OCI-LY7 (cell line): ENCODE measurements at regions not wholly inside any gene's neighbourhood (a gene's known extent, or its start where the extent isn't known, plus 50 kb on each side); places are given as distances from the start of the nearest gene placed in this dataset.

Experiments used
- BruUV-seq: library from RNA; stranded (reverse); fragments of 400-500 nt; replicated peaks from 2 replicates; lab custom pipeline; 2021; lab: Mats Ljungman, UMichigan
- CTCF ChIA-PET: fragments of 300-600 bp; sonication (Branson Sonifier 250); formaldehyde crosslinking; loops from one replicate; lab custom pipeline; 2022; ENCODE audit warnings: antibody characterized with exemption; ENCODE audit not compliant: unreplicated experiment; lab: Charles Lee
- POLR2A ChIA-PET: fragments of 300-600 bp; sonication (Branson Sonifier 250); formaldehyde crosslinking; loops from one replicate; lab custom pipeline; 2022; ENCODE audit warnings: antibody characterized with exemption; lab: Charles Lee
- DNase-seq: peaks from one replicate; pipeline ENCODE4 v3.0.0-alpha.2; 2015; ENCODE audit warnings: low spot score
- H2AFZ ChIP-seq: fragments of 200-600 bp; sonication (generic), shearing (Covaris generic); 2 replicates; pipeline ENCODE4 v1.6.1; 2014; ENCODE audit warnings: mild to moderate bottlenecking, antibody characterized with exemption, low read length, moderate library complexity
- H3K27ac ChIP-seq: fragments of 200-600 bp; sonication (generic); 2 replicates; pipeline ENCODE4 v1.5.1; 2014; ENCODE audit warnings: mixed run types, low read depth, mild to moderate bottlenecking, moderate library complexity, low read length, inconsistent platforms; ENCODE audit not compliant: poor library complexity, severe bottlenecking
- H3K36me3 ChIP-seq: fragments of 200-600 bp; sonication (generic); 2 replicates; pipeline ENCODE4 v1.6.1; 2014; ENCODE audit warnings: mild to moderate bottlenecking, antibody characterized with exemption, low read length, moderate library complexity, mixed read lengths; ENCODE audit not compliant: insufficient read depth
- H3K4me1 ChIP-seq: fragments of 200-600 bp; sonication (generic); 2 replicates; pipeline ENCODE4 v1.5.1; 2014; ENCODE audit warnings: mild to moderate bottlenecking, low read length; ENCODE audit not compliant: insufficient read depth, poor library complexity, severe bottlenecking
- H3K4me2 ChIP-seq: fragments of 200-600 bp; sonication (generic); 2 replicates; pipeline ENCODE4 v1.6.1; 2014; ENCODE audit warnings: mild to moderate bottlenecking, low read length
- H3K4me3 ChIP-seq: fragments of 200-600 bp; sonication (generic); 2 replicates; pipeline ENCODE4 v1.5.1; 2014; ENCODE audit warnings: mild to moderate bottlenecking, low read depth, low read length; ENCODE audit not compliant: poor library complexity, severe bottlenecking
- H3K79me2 ChIP-seq: fragments of 200-600 bp; sonication (generic); 2 replicates; pipeline ENCODE4 v1.6.1; 2016; ENCODE audit warnings: low read depth, mild to moderate bottlenecking, low read length, moderate library complexity, mixed read lengths; ENCODE audit not compliant: insufficient read depth
- H3K9me2 ChIP-seq: fragments of 200-600 bp; sonication (generic); 2 replicates; pipeline ENCODE4 v1.6.1; 2016; ENCODE audit warnings: mild to moderate bottlenecking, low read length, mixed read lengths; ENCODE audit not compliant: insufficient read depth
- H3K9me3 ChIP-seq: fragments of 200-600 bp; sonication (generic); 2 replicates; pipeline ENCODE4 v1.6.1; 2014; ENCODE audit warnings: mild to moderate bottlenecking, mixed run types, low read length, mixed read lengths
- H4K20me1 ChIP-seq: fragments of 200-600 bp; sonication (generic); 2 replicates; pipeline ENCODE4 v1.6.1; 2014; ENCODE audit warnings: mild to moderate bottlenecking, antibody characterized with exemption, low read length, moderate library complexity, mixed read lengths; ENCODE audit not compliant: insufficient read depth
- EZH2phosphoT487 ChIP-seq: fragments of 200-600 bp; sonication (generic); IDR thresholded peaks from 2 replicates; pipeline ENCODE4 v1.6.1; 2018; ENCODE audit warnings: low read depth, borderline replicate concordance, mild to moderate bottlenecking, mixed run types, antibody characterized with exemption, low read length, moderate library complexity, mixed read lengths
- intact Hi-C: fragments of 100-400 bp; cut with micrococcal nuclease; formaldehyde crosslinking; loops from one replicate; pipeline ENCODE4 v1.10.0; 2022; ENCODE audit not compliant: unreplicated experiment
- TF ChIP-seq, protein P1 (sequence below): fragments of 200-600 bp; sonication (generic); conservative IDR thresholded peaks from 2 replicates; pipeline ENCODE4 v1.5.1; 2014; ENCODE audit warnings: mild to moderate bottlenecking, antibody characterized with exemption, low read length, moderate library complexity, mixed read lengths

- ChIA-PET CTCF (no interaction called here), POLR2A (interaction anchor here (0.6 to 1.1 kb wide), 5 partner anchors 42 to 1827 kb away, joined by 3 to 4 read pairs (median 3); no protein-coding TSS in a partner anchor)
Observed at GRCh38 chr13:72571191-72571590, 156.2 kb downstream of the MZT1 start.

DNA sequence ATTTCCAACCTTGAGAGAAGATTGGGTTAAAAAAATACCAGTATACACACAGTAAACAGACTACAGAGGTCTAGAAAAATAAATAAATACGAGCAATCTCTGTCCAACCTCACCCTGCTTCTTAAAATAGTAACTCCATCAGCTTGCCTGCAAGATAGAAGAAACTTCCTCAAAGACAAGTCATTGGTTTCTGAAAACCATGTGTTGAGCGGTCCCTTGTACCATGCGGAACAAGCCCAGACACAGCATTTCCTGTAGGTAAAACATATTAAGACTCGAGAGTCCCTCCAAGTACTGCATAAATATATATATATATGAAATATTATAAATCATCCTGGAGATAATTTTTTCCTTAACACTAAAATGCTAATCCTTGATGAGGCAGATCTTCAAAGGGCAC is 157.4 kb downstream of the MZT1 start:
- Histone ChIP-seq H3K9me2 (no peaks in the 10 kb centered on the region), H3K4me1 (no peaks in the 10 kb centered on the region), H3K36me3 (no peaks in the 10 kb centered on the region), H3K9me3 (no peaks in the 10 kb centered on the region), H4K20me1 (no peaks in the 10 kb centered on the region), H3K4me3 (no peak overlapping the region), H3K27ac (no peak overlapping the region), H2AFZ (no peak overlapping the region), H3K79me2 (no peaks in the 10 kb centered on the region), H3K4me2 (no peak overlapping the region)
- ChIA-PET POLR2A (interaction anchor here (0.7 to 0.9 kb wide), 2 partner anchors 13 to 1193 kb away, joined by 3 read pairs; no protein-coding TSS in a partner anchor), CTCF (no interaction called here)
- intact Hi-C loops = no loop called here
- no peak for TF ChIP-seq EZH2phosphoT487
- TF ChIP-seq, protein P1, sequence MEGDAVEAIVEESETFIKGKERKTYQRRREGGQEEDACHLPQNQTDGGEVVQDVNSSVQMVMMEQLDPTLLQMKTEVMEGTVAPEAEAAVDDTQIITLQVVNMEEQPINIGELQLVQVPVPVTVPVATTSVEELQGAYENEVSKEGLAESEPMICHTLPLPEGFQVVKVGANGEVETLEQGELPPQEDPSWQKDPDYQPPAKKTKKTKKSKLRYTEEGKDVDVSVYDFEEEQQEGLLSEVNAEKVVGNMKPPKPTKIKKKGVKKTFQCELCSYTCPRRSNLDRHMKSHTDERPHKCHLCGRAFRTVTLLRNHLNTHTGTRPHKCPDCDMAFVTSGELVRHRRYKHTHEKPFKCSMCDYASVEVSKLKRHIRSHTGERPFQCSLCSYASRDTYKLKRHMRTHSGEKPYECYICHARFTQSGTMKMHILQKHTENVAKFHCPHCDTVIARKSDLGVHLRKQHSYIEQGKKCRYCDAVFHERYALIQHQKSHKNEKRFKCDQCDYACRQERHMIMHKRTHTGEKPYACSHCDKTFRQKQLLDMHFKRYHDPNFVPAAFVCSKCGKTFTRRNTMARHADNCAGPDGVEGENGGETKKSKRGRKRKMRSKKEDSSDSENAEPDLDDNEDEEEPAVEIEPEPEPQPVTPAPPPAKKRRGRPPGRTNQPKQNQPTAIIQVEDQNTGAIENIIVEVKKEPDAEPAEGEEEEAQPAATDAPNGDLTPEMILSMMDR = no peak
- BruUV-seq = no TSS peak
- DNase-seq = no peak

More at GRCh38 chr13:72571191-72571590, 156.2 kb downstream of the MZT1 start:
- intact Hi-C loops = no loop called here
- no peak for DNase-seq
- Histone ChIP-seq H3K9me2 (no peaks in the 10 kb centered on the region), H3K4me2 (no peak overlapping the region), H3K27ac (no peak overlapping the region), H2AFZ (no peak overlapping the region), H3K79me2 (no peaks in the 10 kb centered on the region), H3K4me3 (no peak overlapping the region), H4K20me1 (no peaks in the 10 kb centered on the region), H3K4me1 (no peaks in the 10 kb centered on the region), H3K9me3 (no peaks in the 10 kb centered on the region), H3K36me3 (no peaks in the 10 kb centered on the region)
- TF ChIP-seq, protein P1 = no peak
- no peak for TF ChIP-seq EZH2phosphoT487
- BruUV-seq = no TSS peak

GRCh38 chr13:72567566-72567965 is 159.9 kb downstream of the MZT1 start:
- DNase-seq = no peak
- intact Hi-C loops = no loop called here
- ChIA-PET CTCF (no interaction called here), POLR2A (no interaction called here)
- Histone ChIP-seq H3K4me1 (no peaks in the 10 kb centered on the region), H2AFZ (no peak overlapping the region), H3K9me3 (no peaks in the 10 kb centered on the region), H4K20me1 (no peaks in the 10 kb centered on the region), H3K36me3 (no peaks in the 10 kb centered on the region), H3K79me2 (no peaks in the 10 kb centered on the region), H3K4me3 (no peak overlapping the region), H3K4me2 (no peak overlapping the region), H3K9me2 (no peaks in the 10 kb centered on the region), H3K27ac (no peak overlapping the region)
- TF ChIP-seq, protein P1 = no peak
- no peak for TF ChIP-seq EZH2phosphoT487
- no TSS peak for BruUV-seq
